HG02763 (cell line): ENCODE measurements at regions not wholly inside any gene's neighbourhood (a gene's known extent, or its start where the extent isn't known, plus 50 kb on each side); places are given as distances from the start of the nearest gene placed in this dataset.
"Not testable (repeated sequence)": the region's sequence is repeated elsewhere in the genome, so short reads cannot be mapped to it uniquely, and the experiment has no call there.

Experiments
- ATAC-seq: cut with Tn5 transposase; IDR thresholded peaks from one replicate; pipeline ENCODE4 v1.9.1; 2021; ENCODE audit warnings: mild to moderate bottlenecking, moderate library complexity; ENCODE audit not compliant: unreplicated experiment

- ATAC-seq: no peak
Measured at GRCh38 chr12:105861227-105861626, 277.5 kb downstream of the NUAK1 start.

GRCh38 chr12:105862163-105862821 is 276.5 kb downstream of the NUAK1 start:
- no peak for ATAC-seq

- no peak for ATAC-seq
Measured at GRCh38 chr12:105864316-105864715, 274.4 kb downstream of the NUAK1 start.

DNA sequence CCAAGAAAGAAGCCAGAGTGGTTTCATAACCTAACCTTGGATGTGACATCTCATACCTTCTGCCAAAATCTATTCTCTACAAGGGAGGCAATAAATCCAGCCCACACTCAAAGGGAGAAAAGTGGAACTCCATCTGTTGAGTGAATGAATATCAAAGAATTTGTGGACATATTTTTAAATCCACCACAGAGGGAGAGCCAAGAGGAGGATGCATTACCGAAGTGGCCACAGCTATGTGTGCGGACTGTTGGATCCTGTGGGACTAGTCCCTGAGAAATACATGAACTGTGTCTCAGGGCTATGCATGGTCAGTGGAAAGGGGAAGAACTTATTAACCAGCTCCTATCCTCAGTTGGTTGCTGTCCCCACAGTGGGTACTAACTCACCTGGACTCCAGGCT is 273.9 kb downstream of the NUAK1 start:
- ATAC-seq: no peak

GRCh38 chr12:105865886-105866285 is 272.9 kb downstream of the NUAK1 start:
- ATAC-seq: no peak

GRCh38 chr12:105874121-105874520 is 264.6 kb downstream of the NUAK1 start:
- no peak for ATAC-seq

DNA sequence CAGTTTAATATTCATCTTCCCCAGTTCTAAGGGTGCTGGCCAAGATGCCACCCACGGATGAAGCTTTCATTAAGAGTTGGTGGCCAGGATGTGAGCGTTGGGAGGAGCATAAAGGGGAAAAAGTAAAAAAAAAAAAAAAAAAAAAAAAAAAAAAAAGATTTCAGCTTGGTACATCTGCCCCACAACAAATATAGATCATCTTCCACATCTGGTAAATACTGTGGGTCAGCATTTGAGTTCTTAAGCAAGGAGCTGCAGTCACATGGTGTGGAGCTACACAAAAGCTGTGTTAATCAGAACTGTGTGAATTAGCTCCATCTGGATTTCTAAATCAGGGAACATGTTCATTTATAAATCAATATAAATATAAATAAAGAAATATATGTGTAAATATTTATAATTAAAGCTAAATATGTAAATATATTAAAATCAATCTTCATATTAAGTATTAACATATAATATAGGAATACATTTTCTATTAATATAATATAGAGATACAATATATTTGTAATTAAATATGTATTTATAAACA is 262.3 kb downstream of the NUAK1 start:
- ATAC-seq: no peak

DNA sequence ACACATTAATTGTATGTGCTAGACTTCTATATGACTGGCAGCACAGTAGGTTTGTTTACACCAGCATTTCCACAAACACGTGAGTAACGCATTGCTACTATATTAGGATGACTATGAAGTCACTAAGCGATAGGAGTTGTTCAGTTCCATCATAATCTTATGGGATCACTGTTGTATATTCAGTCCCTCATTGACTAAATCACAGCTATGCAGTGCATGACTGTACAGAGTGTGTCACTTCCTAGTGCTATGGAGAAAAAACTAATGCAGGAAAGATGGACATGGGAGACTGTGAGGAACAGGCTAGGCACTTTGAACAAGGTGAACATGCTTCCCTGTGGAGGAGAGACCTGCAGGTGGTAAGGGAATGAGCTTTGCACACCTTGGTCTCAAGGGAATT is 259.8 kb downstream of the NUAK1 start:
- ATAC-seq: no peak

GRCh38 chr12:105880824-105881388 is 257.8 kb downstream of the NUAK1 start:
- ATAC-seq: no peak

DNA sequence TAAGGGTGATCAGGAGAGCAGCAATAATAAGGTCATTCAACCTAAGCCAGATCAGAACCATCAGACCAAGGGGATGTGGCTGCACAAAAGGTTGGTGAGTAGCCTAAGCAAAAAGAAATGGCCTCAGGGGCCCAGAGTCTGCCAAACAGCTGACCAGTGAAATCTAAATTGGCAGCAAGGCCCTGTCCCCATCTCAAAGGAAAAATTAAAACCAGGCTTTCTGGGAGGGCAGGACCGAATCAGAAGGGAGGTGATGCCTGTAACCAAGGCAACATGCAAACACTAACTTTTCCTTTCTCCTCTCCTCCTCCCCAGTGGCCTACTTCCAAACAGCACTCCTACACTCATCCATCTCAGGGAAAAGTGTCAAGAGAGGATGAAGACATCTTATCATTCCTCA is 256.4 kb downstream of the NUAK1 start:
- ATAC-seq: no peak

- no peak for ATAC-seq
Measured at GRCh38 chr12:105887131-105887530, 251.6 kb downstream of the NUAK1 start.

GRCh38 chr12:105888696-105889095 is 250.1 kb downstream of the NUAK1 start:
- ATAC-seq: no peak

GRCh38 chr12:105892362-105892910 is 246.3 kb downstream of the NUAK1 start:
- ATAC-seq: no peak

GRCh38 chr12:105895197-105895832 is 243.4 kb downstream of the NUAK1 start:
- ATAC-seq: not testable (repeated sequence)

GRCh38 chr12:105897311-105897725 is 241.4 kb downstream of the NUAK1 start:
- no peak for ATAC-seq

GRCh38 chr12:105898271-105898670 is 240.5 kb downstream of the NUAK1 start:
- not testable (repeated sequence) for ATAC-seq

DNA sequence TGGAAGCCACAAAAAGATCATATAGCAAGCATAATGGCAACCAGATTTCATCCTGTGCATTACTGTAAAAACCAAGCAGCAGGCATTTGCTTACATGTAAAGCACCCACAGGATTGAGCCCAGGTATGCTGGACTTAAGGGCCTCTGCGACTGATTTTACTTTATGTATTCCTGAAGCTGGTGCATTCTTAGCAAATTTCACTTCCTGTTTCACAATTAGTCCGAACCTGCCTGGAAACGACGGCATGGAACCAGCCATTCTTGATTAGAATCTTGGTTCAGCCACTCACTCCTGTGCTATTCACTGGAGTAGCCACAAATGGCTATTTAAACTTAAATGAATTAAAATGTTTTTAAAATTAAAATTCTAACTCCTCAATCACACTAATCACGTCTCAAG is 239.2 kb downstream of the NUAK1 start:
- no peak for ATAC-seq

DNA sequence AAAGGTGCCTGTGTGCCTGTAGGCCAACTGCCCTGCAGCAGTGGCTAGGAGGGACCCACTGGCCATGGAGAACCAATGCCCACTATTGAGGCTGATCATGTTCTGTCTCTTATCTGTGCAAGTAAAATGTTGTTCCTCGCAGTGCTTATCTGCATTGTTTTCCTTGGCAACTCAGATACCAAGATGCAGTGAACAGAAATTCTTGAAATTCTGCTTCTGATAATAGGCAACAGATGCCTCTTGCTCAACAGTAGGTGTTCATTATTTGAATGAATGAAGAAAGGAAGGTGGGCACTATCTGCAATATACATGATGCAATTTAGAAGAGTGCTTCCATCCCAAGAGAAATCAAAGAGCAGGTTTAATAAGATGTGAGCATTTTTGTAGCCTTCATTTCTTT is 232.2 kb downstream of the NUAK1 start:
- ATAC-seq: no peak

DNA sequence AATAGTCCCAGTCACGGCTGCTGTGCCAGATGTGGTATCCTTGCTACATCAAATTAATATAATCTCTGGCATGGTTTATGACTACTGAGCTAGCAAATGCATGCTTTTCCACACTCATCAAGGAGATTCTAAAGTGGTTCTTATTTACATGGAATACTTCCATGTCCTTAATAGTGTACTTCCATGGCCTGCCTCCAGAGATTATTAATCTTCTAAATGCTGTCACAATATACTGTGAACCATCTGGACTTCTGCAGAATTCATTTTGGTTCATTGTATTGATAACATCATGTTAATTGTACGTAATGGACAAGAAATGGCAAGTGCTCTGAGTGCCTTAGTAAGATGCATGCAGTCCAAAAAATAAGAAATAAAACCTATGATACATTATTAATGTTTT is 230.8 kb downstream of the NUAK1 start:
- no peak for ATAC-seq

DNA sequence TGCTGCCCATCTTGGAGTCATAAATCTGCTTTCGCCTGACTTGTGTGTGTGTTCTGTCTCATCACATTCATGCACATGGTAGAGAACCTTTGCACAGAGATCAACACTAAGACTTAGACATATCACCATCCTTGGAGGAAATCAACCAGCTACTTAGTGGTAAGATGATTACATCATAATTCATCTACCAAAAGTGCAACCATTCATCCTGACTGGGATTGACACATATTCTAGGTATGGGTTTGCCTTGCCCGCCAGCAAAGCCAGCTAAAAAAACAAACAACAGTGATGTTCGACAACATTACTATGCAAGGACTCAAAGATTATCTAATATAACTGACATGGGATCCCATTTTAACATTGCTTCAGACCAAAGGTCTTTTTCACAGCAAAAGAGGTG is 228.7 kb downstream of the NUAK1 start:
- ATAC-seq: no peak

GRCh38 chr12:105911966-105912365 is 226.8 kb downstream of the NUAK1 start:
- no peak for ATAC-seq
